Transverse colon (tissue), 4 donors: ENCODE measurements at regions not wholly inside any gene's neighbourhood (a gene's known extent, or its start where the extent isn't known, plus 50 kb on each side); places are given as distances from the start of the nearest gene placed in this dataset.

ENCODE experiments used
- CTCF ChIP-seq, 5 experiments: fragments of 200-600 bp in 3 of 5; fragments of 450-650 bp in 2 of 5; sonication (generic) in 3 of 5; IDR thresholded peaks; 1 replicate in 2 of 5; 2 replicates in 3 of 5; pipeline ENCODE4 v1.5.1; 2016 to 2017; ENCODE audit warnings: antibody characterized with exemption in 5 of 5, inconsistent platforms in 3 of 5, mild to moderate bottlenecking in 2 of 5, moderate library complexity in 1 of 5
- EP300 ChIP-seq: sonication (generic); formaldehyde crosslinking; IDR thresholded peaks from one replicate; pipeline ENCODE4 v1.6.1; 2017; ENCODE audit warnings: antibody characterized with exemption, low read depth
- POLR2A ChIP-seq: fragments of 450-650 bp; IDR thresholded peaks from one replicate; pipeline ENCODE4 v1.6.1; 2016; ENCODE audit warnings: antibody characterized with exemption, mild to moderate bottlenecking, moderate library complexity
- POLR2AphosphoS5 ChIP-seq, 3 donors: sonication (generic); formaldehyde crosslinking; IDR thresholded peaks; one replicate each; pipeline ENCODE4 v1.6.1; 2016; ENCODE audit warnings: antibody characterized with exemption in 3 of 3

- no peak for TF ChIP-seq POLR2A
- no peak for TF ChIP-seq CTCF (IDR thresholded peaks at IDR 0.05)
- no peak for TF ChIP-seq POLR2AphosphoS5 (IDR thresholded peaks at IDR 0.05)
- no peak for TF ChIP-seq EP300
These were observed 130.2 kb upstream of the SSTR4 start for GRCh38 chr20:22904905-22905304.
